ENCODE measurements at regions not wholly inside any gene's neighbourhood (a gene's known extent, or its start where the extent isn't known, plus 50 kb on each side); places are given as distances from the start of the nearest gene placed in this dataset.

- DNase-seq (ENCODE audit: low read depth), result no peak
Measured at GRCh38 chr3:25019506-25019905, 408.6 kb upstream of the RARB start.

GRCh38 chr3:25021816-25022215, 406.2 kb upstream of the RARB start:
- TF ChIP-seq, protein P1, sequence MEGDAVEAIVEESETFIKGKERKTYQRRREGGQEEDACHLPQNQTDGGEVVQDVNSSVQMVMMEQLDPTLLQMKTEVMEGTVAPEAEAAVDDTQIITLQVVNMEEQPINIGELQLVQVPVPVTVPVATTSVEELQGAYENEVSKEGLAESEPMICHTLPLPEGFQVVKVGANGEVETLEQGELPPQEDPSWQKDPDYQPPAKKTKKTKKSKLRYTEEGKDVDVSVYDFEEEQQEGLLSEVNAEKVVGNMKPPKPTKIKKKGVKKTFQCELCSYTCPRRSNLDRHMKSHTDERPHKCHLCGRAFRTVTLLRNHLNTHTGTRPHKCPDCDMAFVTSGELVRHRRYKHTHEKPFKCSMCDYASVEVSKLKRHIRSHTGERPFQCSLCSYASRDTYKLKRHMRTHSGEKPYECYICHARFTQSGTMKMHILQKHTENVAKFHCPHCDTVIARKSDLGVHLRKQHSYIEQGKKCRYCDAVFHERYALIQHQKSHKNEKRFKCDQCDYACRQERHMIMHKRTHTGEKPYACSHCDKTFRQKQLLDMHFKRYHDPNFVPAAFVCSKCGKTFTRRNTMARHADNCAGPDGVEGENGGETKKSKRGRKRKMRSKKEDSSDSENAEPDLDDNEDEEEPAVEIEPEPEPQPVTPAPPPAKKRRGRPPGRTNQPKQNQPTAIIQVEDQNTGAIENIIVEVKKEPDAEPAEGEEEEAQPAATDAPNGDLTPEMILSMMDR (IDR thresholded peaks at IDR 0.05; ENCODE audit: low read depth, low read length), result peak; percentile 30
- no peak for TF ChIP-seq POLR2A (IDR thresholded peaks at IDR 0.05; ENCODE audit: extremely low read depth, insufficient read length)
- H3K4me3 ChIP-seq (ENCODE audit: low read depth, low read length), result no peak overlapping the region
- peak; percentile 20 for DNase-seq (ENCODE audit: low read depth)

More at GRCh38 chr3:25019506-25019905, 408.6 kb upstream of the RARB start:
- TF ChIP-seq MYC (IDR thresholded peaks at IDR 0.05; ENCODE audit: low read depth, low read length) (no peak), POLR2A (IDR thresholded peaks at IDR 0.05; ENCODE audit: extremely low read depth, insufficient read length) (no peak)
- TF ChIP-seq, protein P2, sequence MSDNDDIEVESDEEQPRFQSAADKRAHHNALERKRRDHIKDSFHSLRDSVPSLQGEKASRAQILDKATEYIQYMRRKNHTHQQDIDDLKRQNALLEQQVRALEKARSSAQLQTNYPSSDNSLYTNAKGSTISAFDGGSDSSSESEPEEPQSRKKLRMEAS (IDR thresholded peaks at IDR 0.05; ENCODE audit: low read depth, low read length), result no peak
- TF ChIP-seq, protein P1 (IDR thresholded peaks at IDR 0.05; ENCODE audit: low read depth, low read length), result no peak
- no peak overlapping the region for H3K4me3 ChIP-seq (ENCODE audit: low read depth, low read length)

GRCh38 chr3:25023876-25024275, 404.2 kb upstream of the RARB start:
- TF ChIP-seq, protein P1 (IDR thresholded peaks at IDR 0.05; ENCODE audit: low read depth, low read length), result no peak
- TF ChIP-seq MYC (IDR thresholded peaks at IDR 0.05; ENCODE audit: low read depth, low read length), result no peak
- TF ChIP-seq POLR2A (IDR thresholded peaks at IDR 0.05; ENCODE audit: extremely low read depth, insufficient read length), result no peak
- TF ChIP-seq, protein P2 (IDR thresholded peaks at IDR 0.05; ENCODE audit: low read depth, low read length), result no peak
- H3K4me3 ChIP-seq (ENCODE audit: low read depth, low read length), result no peak overlapping the region
- no peak for DNase-seq (ENCODE audit: low read depth)

DNA sequence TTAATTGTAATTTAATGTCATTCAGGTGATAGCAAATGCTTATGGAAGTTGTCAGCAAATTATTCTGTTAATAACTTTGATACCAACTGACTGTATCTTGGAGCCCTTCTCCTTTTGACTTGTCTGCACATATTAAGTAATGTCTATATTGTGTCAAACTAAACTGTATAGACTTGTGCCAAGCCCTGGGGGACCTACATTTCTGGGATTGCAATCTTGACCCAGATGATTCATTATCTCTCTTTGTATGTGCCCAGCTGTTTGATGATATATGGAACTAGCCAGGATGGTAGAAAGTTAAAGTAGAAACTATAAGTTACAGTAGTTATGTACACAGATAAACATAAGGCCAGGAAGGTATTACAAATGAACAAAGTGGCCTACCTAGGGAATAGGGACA, 402.8 kb upstream of the RARB start:
- H3K4me3 ChIP-seq (ENCODE audit: low read depth, low read length), result no peak overlapping the region
- no peak for DNase-seq (ENCODE audit: low read depth)
- TF ChIP-seq MYC (IDR thresholded peaks at IDR 0.05; ENCODE audit: low read depth, low read length), result no peak
- TF ChIP-seq, protein P1 (IDR thresholded peaks at IDR 0.05; ENCODE audit: low read depth, low read length), result no peak
- TF ChIP-seq, protein P2 (IDR thresholded peaks at IDR 0.05; ENCODE audit: low read depth, low read length), result no peak
- no peak for TF ChIP-seq POLR2A (IDR thresholded peaks at IDR 0.05; ENCODE audit: extremely low read depth, insufficient read length)

DNA sequence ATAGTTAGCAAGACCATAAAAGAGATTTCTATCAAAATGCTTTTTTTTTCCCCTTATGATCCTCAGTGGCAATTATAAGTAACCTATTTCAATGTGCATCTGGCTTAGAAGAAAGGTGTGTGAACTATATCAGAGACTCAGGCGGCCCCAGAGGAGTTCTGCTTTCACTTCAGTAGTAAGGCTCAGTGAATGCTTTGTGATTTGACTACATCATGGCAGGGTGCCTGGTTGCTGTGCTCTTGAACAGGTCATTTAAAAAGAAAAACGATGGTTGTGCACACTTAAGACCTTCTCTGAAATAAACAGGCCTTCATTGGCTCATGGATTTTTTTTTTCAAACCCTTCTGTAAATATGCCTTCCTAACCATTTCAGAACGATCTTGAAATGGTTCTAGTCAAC, 400.4 kb upstream of the RARB start:
- TF ChIP-seq, protein P1 (IDR thresholded peaks at IDR 0.05; ENCODE audit: low read depth, low read length), result no peak
- TF ChIP-seq, protein P2 (IDR thresholded peaks at IDR 0.05; ENCODE audit: low read depth, low read length), result no peak
- TF ChIP-seq POLR2A (IDR thresholded peaks at IDR 0.05; ENCODE audit: extremely low read depth, insufficient read length) (no peak), MYC (IDR thresholded peaks at IDR 0.05; ENCODE audit: low read depth, low read length) (no peak)
- no peak overlapping the region for H3K4me3 ChIP-seq (ENCODE audit: low read depth, low read length)
- no peak for DNase-seq (ENCODE audit: low read depth)

- no peak for DNase-seq (ENCODE audit: low read depth)
- H3K4me3 ChIP-seq (ENCODE audit: low read depth, low read length), result no peak overlapping the region
- TF ChIP-seq POLR2A (IDR thresholded peaks at IDR 0.05; ENCODE audit: extremely low read depth, insufficient read length), result no peak
- TF ChIP-seq, protein P2 (IDR thresholded peaks at IDR 0.05; ENCODE audit: low read depth, low read length), result no peak
- TF ChIP-seq MYC (IDR thresholded peaks at IDR 0.05; ENCODE audit: low read depth, low read length), result no peak
- TF ChIP-seq, protein P1 (IDR thresholded peaks at IDR 0.05; ENCODE audit: low read depth, low read length), result no peak
Measured at GRCh38 chr3:25029820-25030219, 398.2 kb upstream of the RARB start.

Data from NB4 (cell line).